ENCODE measurements at regions not wholly inside any gene's neighbourhood (a gene's known extent, or its start where the extent isn't known, plus 50 kb on each side); places are given as distances from the start of the nearest gene placed in this dataset.

GRCh38 chr5:67339219-67339767 lies 142.7 kb upstream of the CD180 start:
- no peak for DNase-seq (ENCODE audit: low read depth in 2 of 2)

DNA sequence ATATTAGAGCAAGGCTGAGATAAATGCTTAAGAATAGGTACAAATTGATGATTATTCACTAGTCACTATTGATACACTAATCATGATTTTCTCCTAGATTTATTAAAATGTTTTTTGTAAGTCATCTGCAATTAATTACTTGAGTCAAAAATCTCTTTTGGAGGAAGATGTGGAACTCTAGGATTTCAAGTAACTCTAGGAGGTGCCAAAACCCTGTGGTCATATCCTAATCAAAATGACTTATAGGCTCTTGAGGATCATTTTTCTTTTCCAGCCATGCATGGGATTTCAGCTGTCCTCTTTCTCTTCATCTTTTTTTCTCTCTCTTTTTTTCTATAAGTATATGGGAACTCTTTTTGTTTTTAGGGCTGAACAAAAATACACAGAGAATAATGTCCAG lies 141.8 kb upstream of the CD180 start:
- DNase-seq (ENCODE audit: low read depth in 2 of 2): no peak

GRCh38 chr5:67337751-67338150 lies 141.2 kb upstream of the CD180 start:
- DNase-seq (ENCODE audit: low read depth in 2 of 2): no peak

DNA sequence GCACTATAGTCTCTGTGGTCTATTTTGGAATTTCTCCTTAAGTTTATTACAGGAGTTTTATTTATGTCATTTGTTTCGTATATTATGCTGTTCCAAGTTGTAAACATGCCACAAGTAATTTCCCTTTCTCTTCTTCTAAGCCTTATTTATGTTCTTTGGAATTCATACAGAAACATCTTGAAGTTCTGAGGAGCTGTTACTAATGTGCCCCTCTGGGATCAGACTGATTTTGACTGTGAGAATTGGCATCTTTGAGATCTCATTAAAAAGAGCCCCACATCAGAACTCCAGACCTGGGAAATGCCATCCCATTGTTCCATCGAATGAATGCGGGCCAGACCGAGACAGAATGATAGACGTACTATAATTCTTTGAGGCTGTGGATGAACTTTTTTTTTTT lies 138.8 kb upstream of the CD180 start:
- no peak for DNase-seq (ENCODE audit: low read depth in 2 of 2)

GRCh38 chr5:67334373-67334772 lies 137.8 kb upstream of the CD180 start:
- no peak for DNase-seq (ENCODE audit: low read depth in 2 of 2)

DNA sequence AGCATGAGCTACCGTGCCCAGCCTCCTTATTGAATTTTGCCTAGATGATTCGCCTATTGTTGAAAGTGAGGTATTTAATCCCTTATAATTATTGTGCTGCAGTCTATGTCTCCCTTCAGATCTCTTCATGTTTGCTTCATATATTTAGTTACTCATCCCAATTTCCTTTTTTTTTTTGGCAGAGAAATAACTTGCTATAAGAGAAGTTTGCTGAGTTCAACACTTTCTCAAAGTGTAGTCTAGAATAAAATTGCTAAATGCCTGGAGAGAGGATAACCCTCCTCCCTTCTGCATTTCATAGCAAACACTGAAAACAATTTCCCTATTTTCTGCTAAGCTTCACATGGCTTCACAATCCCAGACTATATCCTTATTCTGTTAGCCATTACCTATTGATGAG lies 136.6 kb upstream of the CD180 start:
- DNase-seq (ENCODE audit: low read depth in 2 of 2): no peak

GRCh38 chr5:67331296-67331925 lies 134.8 kb upstream of the CD180 start:
- DNase-seq (ENCODE audit: low read depth in 2 of 2): no peak

GRCh38 chr5:67319935-67320725 lies 123.5 kb upstream of the CD180 start:
- no peak for DNase-seq (ENCODE audit: low read depth in 2 of 2)

- DNase-seq (ENCODE audit: low read depth in 2 of 2): no peak
Measured at GRCh38 chr5:67318746-67319145, 122.1 kb upstream of the CD180 start.

DNA sequence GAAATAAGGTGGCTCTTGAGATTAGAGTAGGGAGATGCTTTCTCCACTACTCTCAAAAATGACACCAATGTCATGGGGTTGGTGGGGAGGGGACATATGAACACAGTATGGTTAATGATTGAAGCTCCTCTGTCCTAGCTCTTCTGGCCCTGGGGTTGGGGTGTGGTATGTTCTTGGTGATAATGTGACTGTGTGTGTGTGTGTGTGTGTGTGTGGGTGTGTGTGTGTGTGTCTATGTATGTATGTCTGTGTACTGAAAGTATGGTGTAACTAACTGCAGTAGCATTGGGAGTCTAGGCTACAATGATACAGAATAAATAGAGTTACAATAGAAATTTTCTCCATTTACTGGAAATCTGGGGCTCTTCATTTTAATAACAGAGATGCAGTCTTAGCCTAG lies 121.0 kb upstream of the CD180 start:
- DNase-seq (ENCODE audit: low read depth in 2 of 2): no peak

DNA sequence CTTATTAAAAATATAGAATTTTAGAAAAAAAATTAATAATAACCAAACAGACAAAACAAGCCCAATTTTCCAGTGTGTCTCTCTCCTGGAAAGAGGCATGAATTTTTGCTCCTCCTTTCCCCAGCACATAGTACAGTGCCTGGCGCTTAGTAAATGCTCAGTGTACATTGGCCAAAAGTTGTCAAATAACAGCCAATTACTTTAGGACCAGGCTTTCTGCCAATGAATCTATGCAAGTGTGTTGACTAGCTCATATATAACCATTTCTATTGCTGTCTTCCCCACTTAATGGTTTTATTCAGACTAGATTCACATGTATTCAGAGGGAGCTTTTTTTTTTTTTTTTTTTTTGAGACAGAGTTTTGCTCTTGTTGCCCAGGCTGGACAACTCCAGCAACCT lies 120.1 kb upstream of the CD180 start:
- no peak for DNase-seq (ENCODE audit: low read depth in 2 of 2)

GRCh38 chr5:67315082-67315989 lies 118.7 kb upstream of the CD180 start:
- DNase-seq (ENCODE audit: low read depth in 2 of 2): no peak

- no peak for DNase-seq (ENCODE audit: low read depth in 2 of 2)
Measured at GRCh38 chr5:67311701-67312100, 115.1 kb upstream of the CD180 start.

GRCh38 chr5:67311208-67311607 lies 114.6 kb upstream of the CD180 start:
- no peak for DNase-seq (ENCODE audit: low read depth in 2 of 2)

GRCh38 chr5:67310740-67311139 lies 114.1 kb upstream of the CD180 start:
- no peak for DNase-seq (ENCODE audit: low read depth in 2 of 2)

DNA sequence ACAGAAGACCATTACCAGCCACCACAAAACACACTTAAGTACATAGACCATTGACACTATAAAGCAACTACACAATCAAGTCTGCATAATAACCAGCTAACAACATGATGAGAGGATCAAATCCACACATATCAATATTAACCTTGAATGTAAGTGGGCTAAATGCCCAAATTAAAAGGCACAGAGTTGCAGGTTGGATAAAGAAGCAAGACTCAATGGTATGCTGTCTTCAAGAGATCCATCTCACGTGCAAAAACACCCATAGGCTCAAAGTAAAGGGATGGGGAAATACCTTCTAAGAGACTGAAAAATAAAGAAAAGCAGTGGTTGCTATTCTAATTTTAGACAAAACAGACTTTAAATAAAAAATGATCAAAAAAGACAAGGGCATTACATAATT lies 113.6 kb upstream of the CD180 start:
- no peak for DNase-seq (ENCODE audit: low read depth in 2 of 2)

DNA sequence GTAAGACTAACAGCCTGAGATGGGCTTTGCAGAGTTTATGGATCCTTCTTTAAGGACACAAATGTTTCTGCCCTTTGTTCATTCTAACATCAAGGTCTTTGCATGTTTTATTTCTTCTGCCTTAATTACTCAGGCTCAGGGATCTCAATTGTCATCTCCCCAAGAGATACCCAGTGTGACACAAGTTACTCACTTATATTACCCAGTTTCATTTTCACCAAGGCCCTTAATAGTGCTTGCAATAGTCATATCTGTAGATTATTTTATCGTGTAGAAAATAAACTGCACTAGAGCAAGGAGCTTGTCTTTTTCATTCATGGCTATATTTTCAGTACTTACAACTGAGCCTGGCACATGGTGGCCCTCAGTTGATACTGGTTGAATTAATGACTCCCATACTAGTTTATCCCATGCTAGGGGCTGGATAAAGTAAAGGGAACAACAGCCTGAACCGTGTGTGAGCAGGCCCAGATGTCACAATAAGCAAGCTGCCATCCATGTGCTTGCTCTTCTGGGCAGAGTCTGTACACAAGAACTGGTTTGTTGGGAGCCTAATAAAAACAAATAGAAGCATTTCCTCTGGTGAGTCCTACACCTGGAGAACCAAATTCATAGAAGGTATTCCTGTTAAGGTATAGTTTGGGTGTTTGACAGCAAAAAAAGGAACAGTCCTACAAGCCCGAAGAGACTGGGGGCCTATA lies 112.5 kb upstream of the CD180 start:
- no peak for DNase-seq (ENCODE audit: low read depth in 2 of 2)

GRCh38 chr5:67306965-67307607 lies 110.5 kb upstream of the CD180 start:
- DNase-seq (ENCODE audit: low read depth in 2 of 2): no peak

DNA sequence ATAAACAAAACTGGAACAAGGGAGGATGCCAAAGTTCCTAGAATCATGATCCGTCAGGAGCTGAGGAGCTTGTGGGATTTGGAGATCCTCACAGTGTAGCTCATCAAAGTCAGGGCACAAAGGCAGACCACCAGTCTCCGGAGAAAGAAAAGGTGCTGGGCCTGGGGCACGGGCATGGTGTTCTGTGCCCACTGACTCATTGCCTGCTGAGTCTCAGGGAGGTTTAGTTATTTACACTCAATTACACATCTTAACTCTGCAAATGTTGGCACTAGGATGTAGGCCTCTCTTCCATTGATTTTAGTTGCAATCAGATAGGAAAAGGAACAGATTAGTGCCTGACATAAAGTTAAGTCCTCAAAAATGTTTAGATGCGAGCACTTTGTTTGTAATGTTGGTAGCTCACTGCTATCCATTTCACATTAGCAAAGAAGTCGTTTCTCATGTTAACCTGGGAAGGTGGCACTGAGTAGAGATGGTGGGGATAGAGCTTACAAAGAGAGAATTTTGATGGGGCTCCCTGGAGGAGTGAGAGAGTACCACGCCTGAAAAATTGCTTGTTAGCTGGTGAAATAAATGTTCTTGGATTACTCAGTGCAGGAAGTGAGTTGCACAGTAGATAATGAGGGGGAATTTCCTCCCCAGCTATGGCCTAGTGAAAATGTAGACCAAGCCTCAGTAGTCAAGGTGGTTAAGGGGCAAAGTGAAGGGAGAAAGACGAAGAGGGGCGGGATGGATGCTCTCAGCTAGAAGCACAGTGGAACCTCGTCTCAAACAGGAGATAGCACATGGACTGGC lies 109.5 kb upstream of the CD180 start:
- no peak for DNase-seq (ENCODE audit: low read depth in 2 of 2)

DNA sequence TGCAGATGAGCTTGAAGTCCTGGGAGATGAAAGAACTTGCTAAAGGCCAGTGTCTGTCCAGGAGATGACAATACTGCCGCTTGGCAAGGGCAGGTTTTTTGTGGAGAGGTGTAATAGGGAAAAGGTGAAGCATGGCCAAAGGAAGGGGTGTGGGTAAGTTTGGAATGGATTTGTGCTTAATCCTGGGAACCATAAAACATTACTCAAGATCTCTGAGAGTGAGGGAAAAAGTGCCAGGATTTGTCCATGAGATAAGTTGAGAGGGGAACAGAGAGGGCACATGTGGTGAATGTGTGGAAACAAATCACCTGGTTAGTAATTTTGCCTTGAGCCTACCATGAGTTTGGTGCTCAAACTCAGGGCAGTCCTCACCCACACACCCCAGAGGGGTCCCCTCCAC lies 108.8 kb upstream of the CD180 start:
- DNase-seq (ENCODE audit: low read depth in 2 of 2): no peak

Data from stimulated activated CD8-positive, alpha-beta memory T cell treated with anti-CD3 and anti-CD28 coated beads, Interleukin-15, amount 100 ng/mL, for 48 hours (primary cell).